ENCODE measurements at regions not wholly inside any gene's neighbourhood (a gene's known extent, or its start where the extent isn't known, plus 50 kb on each side); places are given as distances from the start of the nearest gene placed in this dataset.
"Not testable (repeated sequence)": the region's sequence is repeated elsewhere in the genome, so short reads cannot be mapped to it uniquely, and the experiment has no call there.

DNA sequence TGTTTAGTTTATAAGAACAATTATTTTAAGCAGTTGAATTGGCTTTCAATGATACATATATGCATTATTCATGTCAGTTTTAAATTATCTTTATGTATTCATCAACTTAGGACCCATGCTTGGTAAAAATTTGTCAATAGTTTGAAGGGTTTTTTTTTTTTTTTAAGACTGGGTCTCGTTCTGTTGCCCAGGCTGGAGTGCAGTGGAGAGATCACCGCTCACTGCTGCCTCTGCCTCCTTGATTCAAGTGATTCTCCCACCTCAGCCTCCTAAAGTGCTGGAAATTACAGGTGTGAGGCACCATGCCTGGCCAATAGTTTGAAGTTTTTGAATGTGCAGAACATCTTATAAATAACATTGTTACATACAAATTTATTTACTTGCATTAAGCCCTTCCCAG is 1671.0 kb upstream of the B3GALT2 start:
- no peak overlapping the region for H3K4me3 ChIP-seq (ENCODE audit: low read depth, low read length)
- TF ChIP-seq CTCF (IDR thresholded peaks at IDR 0.05; ENCODE audit: insufficient read depth, low read length, severe bottlenecking): no peak
- FAIRE-seq (no peak), DNase-seq (ENCODE audit: low read depth) (no peak)
- H3K36me3 ChIP-seq (ENCODE audit: control insufficient read depth, insufficient read depth, low read length): no peaks in the 10 kb centered on the region
- H3K27me3 ChIP-seq (ENCODE audit: control insufficient read depth, insufficient read depth, low read length): no peaks in the 10 kb centered on the region

DNA sequence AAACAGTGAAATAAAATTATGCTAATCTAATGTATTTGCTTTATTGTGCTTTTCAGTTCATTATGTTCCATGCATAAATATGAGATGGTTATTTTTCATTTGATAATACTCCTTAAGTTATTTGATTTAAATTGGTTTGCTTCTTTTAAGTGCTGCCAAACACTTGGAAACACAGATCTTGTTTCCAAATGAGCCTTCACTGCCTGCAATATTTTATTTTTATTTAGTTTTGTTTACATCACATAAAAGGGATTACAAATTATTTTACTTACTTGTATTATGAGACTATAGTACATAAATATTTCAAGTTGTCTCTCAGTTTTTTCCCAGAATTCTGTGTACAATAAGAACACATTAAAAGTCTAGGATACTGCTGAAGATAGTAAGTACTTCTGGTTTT is 1662.4 kb upstream of the B3GALT2 start:
- no peak overlapping the region for H3K4me3 ChIP-seq (ENCODE audit: low read depth, low read length)
- TF ChIP-seq CTCF (IDR thresholded peaks at IDR 0.05; ENCODE audit: insufficient read depth, low read length, severe bottlenecking): no peak
- H3K36me3 ChIP-seq (ENCODE audit: control insufficient read depth, insufficient read depth, low read length): no peaks in the 10 kb centered on the region
- no peaks in the 10 kb centered on the region for H3K27me3 ChIP-seq (ENCODE audit: control insufficient read depth, insufficient read depth, low read length)
- DNase-seq (ENCODE audit: low read depth): no peak
- no peak for FAIRE-seq

- TF ChIP-seq CTCF (IDR thresholded peaks at IDR 0.05; ENCODE audit: insufficient read depth, low read length, severe bottlenecking): no peak
- Histone ChIP-seq H3K36me3 (ENCODE audit: control insufficient read depth, insufficient read depth, low read length) (no peaks in the 10 kb centered on the region), H3K27me3 (ENCODE audit: control insufficient read depth, insufficient read depth, low read length) (no peaks in the 10 kb centered on the region), H3K4me3 (ENCODE audit: low read depth, low read length) (no peak overlapping the region)
- FAIRE-seq: no peak
- DNase-seq (ENCODE audit: low read depth): no peak
These were observed 1660.1 kb upstream of the B3GALT2 start for GRCh38 chr1:194846488-194846887.

GRCh38 chr1:194843077-194843476 is 1656.7 kb upstream of the B3GALT2 start:
- DNase-seq (ENCODE audit: low read depth) (no peak), FAIRE-seq (no peak)
- H3K36me3 ChIP-seq (ENCODE audit: control insufficient read depth, insufficient read depth, low read length): no peaks in the 10 kb centered on the region
- H3K4me3 ChIP-seq (ENCODE audit: low read depth, low read length): no peak overlapping the region
- no peaks in the 10 kb centered on the region for H3K27me3 ChIP-seq (ENCODE audit: control insufficient read depth, insufficient read depth, low read length)
- no peak for TF ChIP-seq CTCF (IDR thresholded peaks at IDR 0.05; ENCODE audit: insufficient read depth, low read length, severe bottlenecking)

- Histone ChIP-seq H3K27me3 (ENCODE audit: control insufficient read depth, insufficient read depth, low read length) (no peaks in the 10 kb centered on the region), H3K4me3 (ENCODE audit: low read depth, low read length) (no peak overlapping the region), H3K36me3 (ENCODE audit: control insufficient read depth, insufficient read depth, low read length) (no peaks in the 10 kb centered on the region)
- TF ChIP-seq CTCF (IDR thresholded peaks at IDR 0.05; ENCODE audit: insufficient read depth, low read length, severe bottlenecking): no peak
- DNase-seq (ENCODE audit: low read depth) (no peak), FAIRE-seq (no peak)
These were observed 1646.7 kb upstream of the B3GALT2 start for GRCh38 chr1:194833111-194833510.

DNA sequence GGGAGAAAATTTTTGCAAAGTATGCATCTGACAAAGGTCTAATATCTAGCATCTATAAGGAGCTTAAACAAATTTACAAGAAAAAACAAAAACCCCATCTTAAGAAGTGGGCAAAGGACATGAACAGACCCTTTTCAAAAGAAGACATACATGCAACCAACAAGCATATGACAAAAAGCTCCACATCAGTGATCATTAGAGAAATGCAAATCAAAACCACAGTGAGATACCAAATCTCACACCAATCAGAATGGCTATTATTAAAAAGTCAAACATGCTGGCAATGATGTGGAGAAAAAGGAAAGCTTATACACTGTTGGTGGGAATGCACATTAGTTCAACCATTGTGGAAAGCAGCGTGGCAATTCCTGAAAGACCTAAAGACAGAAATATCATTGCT is 1645.2 kb upstream of the B3GALT2 start:
- FAIRE-seq; H3K36me3 ChIP-seq (ENCODE audit: control insufficient read depth, insufficient read depth, low read length); H3K27me3 ChIP-seq (ENCODE audit: control insufficient read depth, insufficient read depth, low read length); H3K4me3 ChIP-seq (ENCODE audit: low read depth, low read length); DNase-seq (ENCODE audit: low read depth): not testable (repeated sequence)

Data from bronchial epithelial cell (primary cell).